ENCODE measurements at regions not wholly inside any gene's neighbourhood (a gene's known extent, or its start where the extent isn't known, plus 50 kb on each side); places are given as distances from the start of the nearest gene placed in this dataset.

GRCh38 chr6:16897669-16898068 lies 136.4 kb upstream of the ATXN1 start:
- no peak for TF ChIP-seq CTCF (IDR thresholded peaks at IDR 0.05; ENCODE audit: low read depth, low read length, poor library complexity, severe bottlenecking)
- TF ChIP-seq EZH2phosphoT487 (IDR thresholded peaks at IDR 0.05; ENCODE audit: borderline replicate concordance, low read length), result no peak
